ENCODE measurements at regions not wholly inside any gene's neighbourhood (a gene's known extent, or its start where the extent isn't known, plus 50 kb on each side); places are given as distances from the start of the nearest gene placed in this dataset.
"Not testable (repeated sequence)": the region's sequence is repeated elsewhere in the genome, so short reads cannot be mapped to it uniquely, and the experiment has no call there.

- DNase-seq: no peak
- Histone ChIP-seq H3K27ac (no peak overlapping the region), H3K27me3 (no peaks in the 10 kb centered on the region), H3K36me3 (no peaks in the 10 kb centered on the region), H3K9me3 (no peaks in the 10 kb centered on the region), H3K4me3 (no peak overlapping the region), H3K4me1 (no peaks in the 10 kb centered on the region)
- 20 to 36% methylated on average over 1 to 3 of the region's 5 CpGs for WGBS, 2 donors
- TF ChIP-seq CTCF (IDR thresholded peaks at IDR 0.05): no peak
- TF ChIP-seq POLR2A (IDR thresholded peaks at IDR 0.05): no peak
- intact Hi-C loops (cut with DNase I): no loop called here
Measured at GRCh38 chr2:39920307-39920801, 141.3 kb upstream of the THUMPD2 start.

- intact Hi-C loops (cut with DNase I): no loop called here
- DNase-seq: no peak
- Histone ChIP-seq H3K36me3 (no peaks in the 10 kb centered on the region), H3K9me3 (no peaks in the 10 kb centered on the region), H3K27ac (no peak overlapping the region), H3K4me1 (no peaks in the 10 kb centered on the region), H3K4me3 (no peak overlapping the region), H3K27me3 (no peaks in the 10 kb centered on the region)
- WGBS, 2 donors: 80 to 100% methylated on average over 1 to 3 of the region's 5 CpGs
- TF ChIP-seq POLR2A (IDR thresholded peaks at IDR 0.05): no peak
- TF ChIP-seq CTCF (IDR thresholded peaks at IDR 0.05): no peak
Measured at GRCh38 chr2:39919511-39920306, 140.7 kb upstream of the THUMPD2 start.

GRCh38 chr2:39918886-39919285 lies 139.8 kb upstream of the THUMPD2 start:
- Histone ChIP-seq H3K4me3 (no peak overlapping the region), H3K27ac (no peak overlapping the region), H3K27me3 (no peaks in the 10 kb centered on the region), H3K36me3 (no peaks in the 10 kb centered on the region), H3K4me1 (peaks cover 0 to 2% (median 0%) of the 10 kb centered on the region in 3 donors), H3K9me3 (no peaks in the 10 kb centered on the region)
- DNase-seq: no peak
- TF ChIP-seq CTCF (IDR thresholded peaks at IDR 0.05) (no peak), POLR2A (IDR thresholded peaks at IDR 0.05) (no peak)
- intact Hi-C loops (cut with DNase I): no loop called here

- intact Hi-C loops (cut with DNase I); H3K36me3 ChIP-seq; H3K4me1 ChIP-seq; H3K4me3 ChIP-seq; H3K9me3 ChIP-seq; H3K27me3 ChIP-seq; DNase-seq; H3K27ac ChIP-seq: not testable (repeated sequence)
- 80 to 82% methylated on average over 1 of the region's 1 CpG for WGBS, 2 donors
Measured at GRCh38 chr2:39917371-39917770, 138.3 kb upstream of the THUMPD2 start.

GRCh38 chr2:39914949-39915348 lies 135.9 kb upstream of the THUMPD2 start:
- intact Hi-C loops (cut with DNase I): loop anchor here (5.0 kb wide), 1 partner anchor 642 kb away; no protein-coding TSS in a partner anchor
- Histone ChIP-seq H3K36me3 (no peaks in the 10 kb centered on the region), H3K27me3 (no peaks in the 10 kb centered on the region), H3K9me3 (no peaks in the 10 kb centered on the region), H3K27ac (no peak overlapping the region), H3K4me1 (peaks cover 0 to 4% (median 0%) of the 10 kb centered on the region in 3 donors), H3K4me3 (no peak overlapping the region)
- 82% methylated on average over 2 of the region's 2 CpGs for WGBS, 2 donors
- TF ChIP-seq CTCF (IDR thresholded peaks at IDR 0.05): no peak
- TF ChIP-seq POLR2A (IDR thresholded peaks at IDR 0.05): no peak
- no peak for DNase-seq
